ENCODE measurements at regions not wholly inside any gene's neighbourhood (a gene's known extent, or its start where the extent isn't known, plus 50 kb on each side); places are given as distances from the start of the nearest gene placed in this dataset.

GRCh38 chr2:160974803-160975202 is 185.4 kb upstream of the TANK start:
- TF ChIP-seq, protein P1, sequence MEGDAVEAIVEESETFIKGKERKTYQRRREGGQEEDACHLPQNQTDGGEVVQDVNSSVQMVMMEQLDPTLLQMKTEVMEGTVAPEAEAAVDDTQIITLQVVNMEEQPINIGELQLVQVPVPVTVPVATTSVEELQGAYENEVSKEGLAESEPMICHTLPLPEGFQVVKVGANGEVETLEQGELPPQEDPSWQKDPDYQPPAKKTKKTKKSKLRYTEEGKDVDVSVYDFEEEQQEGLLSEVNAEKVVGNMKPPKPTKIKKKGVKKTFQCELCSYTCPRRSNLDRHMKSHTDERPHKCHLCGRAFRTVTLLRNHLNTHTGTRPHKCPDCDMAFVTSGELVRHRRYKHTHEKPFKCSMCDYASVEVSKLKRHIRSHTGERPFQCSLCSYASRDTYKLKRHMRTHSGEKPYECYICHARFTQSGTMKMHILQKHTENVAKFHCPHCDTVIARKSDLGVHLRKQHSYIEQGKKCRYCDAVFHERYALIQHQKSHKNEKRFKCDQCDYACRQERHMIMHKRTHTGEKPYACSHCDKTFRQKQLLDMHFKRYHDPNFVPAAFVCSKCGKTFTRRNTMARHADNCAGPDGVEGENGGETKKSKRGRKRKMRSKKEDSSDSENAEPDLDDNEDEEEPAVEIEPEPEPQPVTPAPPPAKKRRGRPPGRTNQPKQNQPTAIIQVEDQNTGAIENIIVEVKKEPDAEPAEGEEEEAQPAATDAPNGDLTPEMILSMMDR (IDR thresholded peaks at IDR 0.05) = no peak
- TF ChIP-seq POLR2AphosphoS5 (IDR thresholded peaks at IDR 0.05; ENCODE audit: low read depth, low read length) (no peak), SIN3A (IDR thresholded peaks at IDR 0.05; ENCODE audit: borderline replicate concordance, insufficient read depth, low read depth, low read length) (no peak)
- TF ChIP-seq, protein P2, sequence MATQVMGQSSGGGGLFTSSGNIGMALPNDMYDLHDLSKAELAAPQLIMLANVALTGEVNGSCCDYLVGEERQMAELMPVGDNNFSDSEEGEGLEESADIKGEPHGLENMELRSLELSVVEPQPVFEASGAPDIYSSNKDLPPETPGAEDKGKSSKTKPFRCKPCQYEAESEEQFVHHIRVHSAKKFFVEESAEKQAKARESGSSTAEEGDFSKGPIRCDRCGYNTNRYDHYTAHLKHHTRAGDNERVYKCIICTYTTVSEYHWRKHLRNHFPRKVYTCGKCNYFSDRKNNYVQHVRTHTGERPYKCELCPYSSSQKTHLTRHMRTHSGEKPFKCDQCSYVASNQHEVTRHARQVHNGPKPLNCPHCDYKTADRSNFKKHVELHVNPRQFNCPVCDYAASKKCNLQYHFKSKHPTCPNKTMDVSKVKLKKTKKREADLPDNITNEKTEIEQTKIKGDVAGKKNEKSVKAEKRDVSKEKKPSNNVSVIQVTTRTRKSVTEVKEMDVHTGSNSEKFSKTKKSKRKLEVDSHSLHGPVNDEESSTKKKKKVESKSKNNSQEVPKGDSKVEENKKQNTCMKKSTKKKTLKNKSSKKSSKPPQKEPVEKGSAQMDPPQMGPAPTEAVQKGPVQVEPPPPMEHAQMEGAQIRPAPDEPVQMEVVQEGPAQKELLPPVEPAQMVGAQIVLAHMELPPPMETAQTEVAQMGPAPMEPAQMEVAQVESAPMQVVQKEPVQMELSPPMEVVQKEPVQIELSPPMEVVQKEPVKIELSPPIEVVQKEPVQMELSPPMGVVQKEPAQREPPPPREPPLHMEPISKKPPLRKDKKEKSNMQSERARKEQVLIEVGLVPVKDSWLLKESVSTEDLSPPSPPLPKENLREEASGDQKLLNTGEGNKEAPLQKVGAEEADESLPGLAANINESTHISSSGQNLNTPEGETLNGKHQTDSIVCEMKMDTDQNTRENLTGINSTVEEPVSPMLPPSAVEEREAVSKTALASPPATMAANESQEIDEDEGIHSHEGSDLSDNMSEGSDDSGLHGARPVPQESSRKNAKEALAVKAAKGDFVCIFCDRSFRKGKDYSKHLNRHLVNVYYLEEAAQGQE (IDR thresholded peaks at IDR 0.05; ENCODE audit: insufficient read depth in 1 of 2, low read depth in 2 of 2, low read length in 1 of 2) = no peak

Measured in Panc1 (cell line).